Islet of Langerhans (tissue), 1 donor: ENCODE measurements at regions not wholly inside any gene's neighbourhood (a gene's known extent, or its start where the extent isn't known, plus 50 kb on each side); places are given as distances from the start of the nearest gene placed in this dataset.

Source experiments
- FAIRE-seq: peaks from one replicate; lab custom pipeline; 2011; peaks lifted over from hg19 to GRCh38; lab: Jason Lieb, UNC

GRCh38 chr12:90396556-90396955 is 558.4 kb downstream of the CCER1 start:
- no peak for FAIRE-seq

GRCh38 chr12:90393652-90394051 is 561.3 kb downstream of the CCER1 start:
- FAIRE-seq, result no peak

GRCh38 chr12:90393089-90393488 is 561.9 kb downstream of the CCER1 start:
- FAIRE-seq, result no peak

GRCh38 chr12:90390947-90391346 is 564.0 kb downstream of the CCER1 start:
- FAIRE-seq, result no peak

GRCh38 chr12:90368081-90368480 is 586.9 kb downstream of the CCER1 start:
- no peak for FAIRE-seq

- FAIRE-seq, result no peak
Measured at GRCh38 chr12:90366286-90366685, 588.7 kb downstream of the CCER1 start.

- FAIRE-seq, result no peak
Measured at GRCh38 chr12:90360300-90360699, 594.7 kb downstream of the CCER1 start.

- no peak for FAIRE-seq
Measured at GRCh38 chr12:90355711-90356355, 599.1 kb downstream of the CCER1 start.

GRCh38 chr12:90343966-90344365 is 611.0 kb downstream of the CCER1 start:
- no peak for FAIRE-seq

GRCh38 chr12:90342081-90342480 is 612.9 kb downstream of the CCER1 start:
- FAIRE-seq, result no peak

GRCh38 chr12:90339837-90340236 is 615.1 kb downstream of the CCER1 start:
- no peak for FAIRE-seq

- no peak for FAIRE-seq
Measured at GRCh38 chr12:90338365-90338764, 616.6 kb downstream of the CCER1 start.

GRCh38 chr12:90337018-90337417 is 618.0 kb downstream of the CCER1 start:
- FAIRE-seq, result no peak

- FAIRE-seq, result no peak
Measured at GRCh38 chr12:90335566-90335965, 619.4 kb downstream of the CCER1 start.

GRCh38 chr12:90333939-90334338 is 621.0 kb downstream of the CCER1 start:
- peak; percentile 36 for FAIRE-seq

GRCh38 chr12:90333424-90333823 is 621.6 kb downstream of the CCER1 start:
- no peak for FAIRE-seq

GRCh38 chr12:90331821-90332220 is 623.2 kb downstream of the CCER1 start:
- no peak for FAIRE-seq

GRCh38 chr12:90331262-90331661 is 622.6 kb upstream of the ATP2B1 start:
- FAIRE-seq, result no peak

- no peak for FAIRE-seq
Measured at GRCh38 chr12:90327793-90328743, 619.4 kb upstream of the ATP2B1 start.

- FAIRE-seq, result no peak
Measured at GRCh38 chr12:90323217-90323616, 614.6 kb upstream of the ATP2B1 start.

GRCh38 chr12:90322006-90322405 is 613.4 kb upstream of the ATP2B1 start:
- FAIRE-seq, result no peak

- no peak for FAIRE-seq
Measured at GRCh38 chr12:90321369-90321768, 612.7 kb upstream of the ATP2B1 start.

GRCh38 chr12:90311561-90311960 is 602.9 kb upstream of the ATP2B1 start:
- FAIRE-seq, result no peak

GRCh38 chr12:90305379-90305778 is 596.7 kb upstream of the ATP2B1 start:
- FAIRE-seq, result no peak
